GM12891 (cell line): ENCODE measurements at regions not wholly inside any gene's neighbourhood (a gene's known extent, or its start where the extent isn't known, plus 50 kb on each side); places are given as distances from the start of the nearest gene placed in this dataset.

Experiments used
- POLR2A ChIP-seq: IDR thresholded peaks from 2 replicates; pipeline ENCODE4 v1.6.1; 2011; ENCODE audit warnings: low read depth, low read length, control low read depth
- POLR2AphosphoS5 ChIP-seq: IDR thresholded peaks from 2 replicates; pipeline ENCODE4 v1.6.1; 2011; ENCODE audit warnings: low read depth, low read length, control low read depth
- POU2F2 ChIP-seq: IDR thresholded peaks from 2 replicates; pipeline ENCODE4 v1.6.1; 2011; ENCODE audit warnings: low read depth, mild to moderate bottlenecking, control low read depth, low read length, moderate library complexity
- SPI1 ChIP-seq: IDR thresholded peaks from 2 replicates; pipeline ENCODE4 v1.6.1; 2011; ENCODE audit warnings: low read depth, low read length, control low read depth
- TAF1 ChIP-seq: IDR thresholded peaks from 2 replicates; pipeline ENCODE4 v1.6.1; 2011; ENCODE audit warnings: low read depth, low read length, control low read depth

- TF ChIP-seq POLR2A = no peak
- TF ChIP-seq TAF1 = no peak
- 0 out of 2 replicates have a peak, but pooled peaks have one; percentile 3 for TF ChIP-seq SPI1
- TF ChIP-seq POLR2AphosphoS5 = no peak
- no peak for TF ChIP-seq POU2F2
These were observed 112.3 kb upstream of the BANK1 start for GRCh38 chr4:101678180-101678579.
